Endothelial cell of umbilical vein (primary cell): ENCODE measurements at regions not wholly inside any gene's neighbourhood (a gene's known extent, or its start where the extent isn't known, plus 50 kb on each side); places are given as distances from the start of the nearest gene placed in this dataset.

ENCODE experiments used
- BruUV-seq: library from RNA; stranded (reverse); fragments of 400-500 nt; replicated peaks from 2 replicates; lab custom pipeline; 2021; lab: Mats Ljungman, UMichigan
- CTCF ChIA-PET: fragments of 300-600, 350-600 bp; sonication (Branson Sonifier 250); formaldehyde crosslinking; loops from one replicate; lab custom pipeline; 2021; ENCODE audit warnings: antibody characterized with exemption, inconsistent platforms; lab: Charles Lee
- POLR2A ChIA-PET: fragments of 300-600, 350-600 bp; sonication (Branson Sonifier 250); formaldehyde crosslinking; loops from one replicate; lab custom pipeline; 2021; ENCODE audit warnings: antibody characterized with exemption, inconsistent platforms; lab: Charles Lee
- DNase-seq: peaks from one replicate; pipeline ENCODE4 v3.0.0-alpha.2; 2011; ENCODE audit warnings: low read depth, low spot score
- FAIRE-seq: peaks from 2 replicates; lab custom pipeline; 2011; peaks lifted over from hg19 to GRCh38; lab: Jason Lieb, UNC
- H2AFZ ChIP-seq: 2 replicates; pipeline ENCODE4 v1.6.0; 2012; ENCODE audit warnings: low read depth, low read length, control low read depth, inconsistent platforms
- H3K27ac ChIP-seq: 2 replicates; pipeline ENCODE4 v1.5.1; 2011; ENCODE audit warnings: low read depth, mild to moderate bottlenecking, control low read depth, low read length, moderate library complexity; ENCODE audit not compliant: insufficient read depth
- H3K27me3 ChIP-seq, 2 experiments: 2 replicates each; pipeline versions ENCODE4 v1.6.0 to v1.6.1; 2011; ENCODE audit warnings: low read length in 2 of 2, mixed read lengths in 1 of 2; ENCODE audit not compliant: control insufficient read depth in 2 of 2, insufficient read depth in 2 of 2
- H3K36me3 ChIP-seq, 2 experiments: 2 replicates in 1 of 2; 3 replicates in 1 of 2; pipeline ENCODE4 v1.5.1; 2011; ENCODE audit warnings: low read length in 2 of 2, mild to moderate bottlenecking in 1 of 2, moderate library complexity in 1 of 2; ENCODE audit not compliant: control insufficient read depth in 2 of 2, insufficient read depth in 2 of 2; ENCODE audit errors: extremely low read depth in 1 of 2
- H3K4me1 ChIP-seq: 3 replicates; pipeline ENCODE4 v1.5.1; 2011; ENCODE audit warnings: mild to moderate bottlenecking, low read length; ENCODE audit not compliant: control insufficient read depth, insufficient read depth; ENCODE audit errors: extremely low read depth
- H3K4me2 ChIP-seq: 2 replicates; pipeline ENCODE4 v1.6.1; 2011; ENCODE audit warnings: low read length, control low read depth, mixed read lengths; ENCODE audit not compliant: insufficient read depth
- H3K4me3 ChIP-seq, 3 experiments: fragments of 200-600 bp in 1 of 3; sonication (generic), shearing (Covaris generic) in 1 of 3; replicated peaks in 1 of 3; 2 replicates each; pipeline ENCODE4 v1.5.1; 2011 to 2016; ENCODE audit warnings: control low read depth in 3 of 3, low read length in 3 of 3, mild to moderate bottlenecking in 2 of 3, inconsistent platforms in 1 of 3, low read depth in 1 of 3, moderate library complexity in 1 of 3; ENCODE audit not compliant: insufficient read depth in 1 of 3
- H3K79me2 ChIP-seq: 2 replicates; pipeline ENCODE4 v1.6.0; 2012; ENCODE audit warnings: low read length, inconsistent platforms; ENCODE audit not compliant: control insufficient read depth, insufficient read depth
- H3K9ac ChIP-seq: replicated peaks from 2 replicates; pipeline ENCODE3; 2011; ENCODE audit warnings: low read length, control low read depth; ENCODE audit not compliant: insufficient read depth; ENCODE audit errors: extremely low read depth
- H3K9me1 ChIP-seq: replicated peaks from 3 replicates; pipeline ENCODE4 v1.6.0; 2011; ENCODE audit warnings: mild to moderate bottlenecking, low read length; ENCODE audit not compliant: control insufficient read depth, insufficient read depth; ENCODE audit errors: extremely low read depth
- H3K9me3 ChIP-seq: replicated peaks from 2 replicates; pipeline ENCODE4 v1.5.1; 2012; ENCODE audit warnings: low read length, inconsistent platforms; ENCODE audit not compliant: control insufficient read depth, insufficient read depth
- H4K20me1 ChIP-seq: replicated peaks from 2 replicates; pipeline ENCODE3; 2011; ENCODE audit warnings: mild to moderate bottlenecking, low read length; ENCODE audit not compliant: control insufficient read depth, insufficient read depth; ENCODE audit errors: extremely low read depth
- CTCF ChIP-seq, 2 donors: IDR thresholded peaks; 1 replicate in 1 of 2; 2 replicates in 1 of 2; pipeline ENCODE4 v1.5.1; 2011; ENCODE audit warnings: low read length in 2 of 2, mild to moderate bottlenecking in 2 of 2, moderate library complexity in 2 of 2, control low read depth in 1 of 2, inconsistent platforms in 1 of 2, low read depth in 1 of 2; ENCODE audit not compliant: insufficient read depth in 1 of 2; ENCODE audit errors: extremely low read depth in 1 of 2
- EZH2 ChIP-seq: IDR thresholded peaks from 2 replicates; pipeline ENCODE4 v1.6.1; 2012; ENCODE audit warnings: borderline replicate concordance, low read depth, mild to moderate bottlenecking, moderate library complexity, low read length, inconsistent platforms; ENCODE audit not compliant: severe bottlenecking
- FOS ChIP-seq: IDR thresholded peaks from 2 replicates; pipeline ENCODE4 v1.6.1; 2011; ENCODE audit warnings: mild to moderate bottlenecking, low read length, moderate library complexity, borderline replicate concordance; ENCODE audit not compliant: insufficient read depth
- GATA2 ChIP-seq: IDR thresholded peaks from 2 replicates; pipeline ENCODE4 v1.7.0; 2011; ENCODE audit warnings: low read depth, mild to moderate bottlenecking, moderate library complexity, mixed read lengths, low read length; ENCODE audit not compliant: insufficient read length, insufficient read depth
- JUN ChIP-seq: IDR thresholded peaks from 2 replicates; pipeline ENCODE4 v1.6.1; 2011; ENCODE audit warnings: borderline replicate concordance, low read depth; ENCODE audit not compliant: insufficient read length, insufficient read depth
- MAX ChIP-seq: IDR thresholded peaks from 2 replicates; pipeline ENCODE4 v1.6.1; 2011; ENCODE audit not compliant: insufficient read depth, insufficient read length
- MYC ChIP-seq: IDR thresholded peaks from one replicate; pipeline ENCODE4 v1.6.1; 2011; ENCODE audit warnings: mild to moderate bottlenecking, low read depth, low read length
- POLR2A ChIP-seq: IDR thresholded peaks from 2 replicates; pipeline ENCODE4 v1.6.1; 2012; ENCODE audit warnings: low read depth, mild to moderate bottlenecking, control low read depth, low read length
- POLR2AphosphoS5 ChIP-seq: IDR thresholded peaks from 2 replicates; pipeline ENCODE4 v1.6.1; 2012; ENCODE audit warnings: low read depth, mild to moderate bottlenecking, control low read depth, low read length, moderate library complexity; ENCODE audit not compliant: insufficient read depth
- dilution Hi-C: fragments of 300-500 bp; cut with MboI; formaldehyde crosslinking; loops from one replicate; pipeline ENCODE4 v1.15.0; 2019; ENCODE audit warnings: low sequenced_read_pairs; ENCODE audit not compliant: extremely low pct_ligation_motif_present
- intact Hi-C: fragments of 100-400 bp; cut with micrococcal nuclease; formaldehyde crosslinking; loops from one replicate; pipeline ENCODE4 v1.10.0; 2022

DNA sequence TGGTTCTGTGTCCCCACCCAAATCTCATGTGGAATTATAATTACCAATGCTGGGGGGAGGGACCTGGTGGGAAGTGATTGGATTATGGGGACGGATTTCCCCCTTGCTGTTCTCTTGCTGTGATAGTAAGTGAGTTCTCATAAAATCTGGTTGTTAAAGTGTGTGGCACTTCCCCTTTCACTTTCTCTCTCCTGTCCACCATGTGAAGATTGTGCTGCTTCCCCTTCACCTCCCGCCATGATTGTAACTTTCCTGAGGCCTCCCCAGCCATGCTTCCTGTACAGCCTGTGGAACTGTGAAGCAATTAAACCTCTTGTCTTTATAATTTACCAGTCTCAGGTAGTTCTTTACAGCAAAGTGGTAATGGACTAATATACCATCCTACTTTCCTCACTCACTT, 289.6 kb downstream of the EFHB start:
- intact Hi-C loops (no loop called here), dilution Hi-C loops (no loop called here)
- Histone ChIP-seq H3K79me2 (no peaks in the 10 kb centered on the region), H3K9me1 (no peaks in the 10 kb centered on the region), H3K9me3 (peaks cover 2% of the 10 kb centered on the region), H3K9ac (no peak overlapping the region), H3K4me3 (no peak overlapping the region), H2AFZ (no peak overlapping the region), H3K27me3 (no peaks in the 10 kb centered on the region), H4K20me1 (no peaks in the 10 kb centered on the region), H3K36me3 (no peaks in the 10 kb centered on the region), H3K27ac (no peak overlapping the region), H3K4me1 (no peaks in the 10 kb centered on the region), H3K4me2 (no peak overlapping the region)
- no peak for FAIRE-seq
- no TSS peak for BruUV-seq
- CTCF ChIA-PET, result no interaction called here
- POLR2A ChIA-PET, result no interaction called here
- TF ChIP-seq GATA2, result no peak
- no peak for TF ChIP-seq JUN
- no peak for TF ChIP-seq MYC
- no peak for TF ChIP-seq POLR2A
- TF ChIP-seq EZH2, result no peak
- no peak for TF ChIP-seq FOS
- no peak for TF ChIP-seq MAX
- no peak for TF ChIP-seq POLR2AphosphoS5
- no peak for TF ChIP-seq CTCF (IDR thresholded peaks at IDR 0.05; ENCODE audit: extremely low read depth in 1 of 2, insufficient read depth in 1 of 2, low read depth in 1 of 2, low read length in 2 of 2)
- no peak for DNase-seq
